Calu3 (cell line): ENCODE measurements at regions not wholly inside any gene's neighbourhood (a gene's known extent, or its start where the extent isn't known, plus 50 kb on each side); places are given as distances from the start of the nearest gene placed in this dataset.

Experiments
- BruUV-seq: library from RNA; stranded (reverse); fragments of 400-500 nt; replicated peaks from 2 replicates; lab custom pipeline; 2021; lab: Mats Ljungman, UMichigan
- CTCF ChIA-PET: fragments of 300-600 bp; sonication (Branson Sonifier 250); formaldehyde crosslinking; loops from one replicate; lab custom pipeline; 2022; ENCODE audit warnings: antibody characterized with exemption; lab: Charles Lee
- DNase-seq: peaks from one replicate; pipeline ENCODE4 v3.0.0; 2022
- H3K27ac Mint-ChIP-seq: one replicate; pipeline ENCODE4 v1.8.0; 2022; ENCODE audit warnings: mixed read lengths; ENCODE audit not compliant: unreplicated experiment
- H3K27me3 Mint-ChIP-seq: one replicate; pipeline ENCODE4 v1.8.0; 2022; ENCODE audit warnings: mixed read lengths; ENCODE audit not compliant: unreplicated experiment
- H3K36me3 Mint-ChIP-seq: one replicate; pipeline ENCODE4 v1.8.0; 2022; ENCODE audit warnings: mild to moderate bottlenecking, moderate library complexity, mixed read lengths; ENCODE audit not compliant: insufficient read depth, unreplicated experiment
- H3K4me1 Mint-ChIP-seq: one replicate; pipeline ENCODE4 v1.8.0; 2022; ENCODE audit warnings: mild to moderate bottlenecking, low read depth, mixed read lengths; ENCODE audit not compliant: unreplicated experiment
- H3K4me3 Mint-ChIP-seq: one replicate; pipeline ENCODE4 v1.8.0; 2022; ENCODE audit warnings: mild to moderate bottlenecking, low read depth, moderate library complexity, mixed read lengths; ENCODE audit not compliant: unreplicated experiment
- H3K9me3 Mint-ChIP-seq: one replicate; pipeline ENCODE4 v1.8.0; 2022; ENCODE audit warnings: low read depth, mixed read lengths; ENCODE audit not compliant: unreplicated experiment
- intact Hi-C: fragments of 100-400 bp; cut with micrococcal nuclease; formaldehyde crosslinking; loops from one replicate; pipeline ENCODE4 v1.10.0; 2022; ENCODE audit not compliant: unreplicated experiment
- TF ChIP-seq, protein P1 (sequence below): fragments of 200-600 bp; IDR thresholded peaks from one replicate; pipeline ENCODE4 v1.8.0; 2022; ENCODE audit warnings: antibody characterized with exemption; ENCODE audit not compliant: unreplicated experiment

DNA sequence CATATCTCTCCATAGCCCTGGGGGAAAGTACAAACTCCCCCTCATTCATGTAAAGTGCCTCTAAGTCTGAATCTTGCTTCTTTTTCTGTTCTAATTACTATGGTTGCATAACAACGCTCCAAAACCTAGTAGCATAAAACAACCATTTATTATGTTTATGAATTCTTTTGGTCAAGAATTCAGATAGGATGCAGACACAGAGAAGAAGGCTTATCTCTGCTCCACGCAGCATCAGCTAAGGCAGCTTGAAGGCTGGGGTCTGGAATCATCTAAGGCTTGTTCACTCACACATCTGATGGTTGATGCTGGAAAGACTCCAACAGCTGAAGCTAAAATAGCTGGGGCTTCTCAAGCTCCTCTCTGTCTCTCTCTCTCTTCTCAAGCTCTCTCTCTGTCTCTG is 564.5 kb downstream of the ZNF674 start:
- Mint-ChIP-seq H3K36me3 (no peaks in the 10 kb centered on the region), H3K9me3 (peaks cover 2% of the 10 kb centered on the region), H3K4me1 (no peaks in the 10 kb centered on the region), H3K4me3 (no peak overlapping the region), H3K27ac (no peak overlapping the region), H3K27me3 (no peaks in the 10 kb centered on the region)
- DNase-seq = no peak
- CTCF ChIA-PET = no interaction called here
- TF ChIP-seq, protein P1, sequence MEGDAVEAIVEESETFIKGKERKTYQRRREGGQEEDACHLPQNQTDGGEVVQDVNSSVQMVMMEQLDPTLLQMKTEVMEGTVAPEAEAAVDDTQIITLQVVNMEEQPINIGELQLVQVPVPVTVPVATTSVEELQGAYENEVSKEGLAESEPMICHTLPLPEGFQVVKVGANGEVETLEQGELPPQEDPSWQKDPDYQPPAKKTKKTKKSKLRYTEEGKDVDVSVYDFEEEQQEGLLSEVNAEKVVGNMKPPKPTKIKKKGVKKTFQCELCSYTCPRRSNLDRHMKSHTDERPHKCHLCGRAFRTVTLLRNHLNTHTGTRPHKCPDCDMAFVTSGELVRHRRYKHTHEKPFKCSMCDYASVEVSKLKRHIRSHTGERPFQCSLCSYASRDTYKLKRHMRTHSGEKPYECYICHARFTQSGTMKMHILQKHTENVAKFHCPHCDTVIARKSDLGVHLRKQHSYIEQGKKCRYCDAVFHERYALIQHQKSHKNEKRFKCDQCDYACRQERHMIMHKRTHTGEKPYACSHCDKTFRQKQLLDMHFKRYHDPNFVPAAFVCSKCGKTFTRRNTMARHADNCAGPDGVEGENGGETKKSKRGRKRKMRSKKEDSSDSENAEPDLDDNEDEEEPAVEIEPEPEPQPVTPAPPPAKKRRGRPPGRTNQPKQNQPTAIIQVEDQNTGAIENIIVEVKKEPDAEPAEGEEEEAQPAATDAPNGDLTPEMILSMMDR = no peak
- no TSS peak for BruUV-seq
- intact Hi-C loops = no loop called here

DNA sequence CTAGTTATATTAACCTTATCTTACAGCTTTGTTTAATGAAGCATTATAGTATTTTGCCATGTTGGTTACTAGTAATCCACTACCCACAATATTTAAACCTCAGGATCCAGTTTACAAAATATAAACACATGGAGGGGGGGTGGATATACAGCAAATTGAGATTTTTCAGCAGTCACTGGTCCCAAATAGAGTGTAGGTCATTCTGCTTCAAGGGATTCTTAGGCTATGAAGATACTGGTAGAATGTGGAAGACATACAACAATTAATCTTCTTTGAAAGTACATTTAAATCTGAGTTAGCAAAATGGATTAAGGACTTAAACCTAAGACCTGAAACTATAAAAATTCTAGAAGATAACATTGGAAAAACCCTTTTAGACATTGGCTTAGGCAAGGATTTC is 569.6 kb downstream of the ZNF674 start:
- Mint-ChIP-seq H3K27ac (no peak overlapping the region), H3K4me3 (no peak overlapping the region), H3K4me1 (no peaks in the 10 kb centered on the region), H3K27me3 (no peaks in the 10 kb centered on the region), H3K9me3 (peaks cover 2% of the 10 kb centered on the region), H3K36me3 (no peaks in the 10 kb centered on the region)
- CTCF ChIA-PET = no interaction called here
- TF ChIP-seq, protein P1 = no peak
- intact Hi-C loops = no loop called here
- DNase-seq = no peak
- no TSS peak for BruUV-seq

DNA sequence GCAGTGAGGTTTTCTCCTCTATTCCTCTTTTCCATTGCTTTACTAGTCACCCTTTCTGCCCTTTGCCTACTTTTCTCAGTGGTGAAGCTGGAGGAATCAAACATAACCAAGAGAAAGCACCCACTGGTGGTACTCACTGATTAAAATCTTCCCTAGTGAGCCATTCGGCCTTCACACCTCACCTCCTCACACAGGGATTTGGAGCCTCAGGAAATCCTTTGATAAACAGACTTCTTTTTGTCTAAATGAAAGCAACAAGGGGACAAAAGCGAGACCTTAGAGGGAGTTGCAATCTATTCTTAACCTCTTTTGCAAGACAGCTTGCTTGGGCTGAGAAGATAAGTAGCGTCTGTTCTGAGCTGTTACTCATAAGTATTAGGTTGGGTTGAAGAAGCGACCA is 572.6 kb downstream of the ZNF674 start:
- H3K27me3 Mint-ChIP-seq = no peaks in the 10 kb centered on the region
- intact Hi-C loops = no loop called here
- no peak for DNase-seq
- H3K27ac Mint-ChIP-seq = no peak overlapping the region
- CTCF ChIA-PET = no interaction called here
- no peaks in the 10 kb centered on the region for H3K36me3 Mint-ChIP-seq
- TF ChIP-seq, protein P1 = no peak
- no peak overlapping the region for H3K4me3 Mint-ChIP-seq
- no TSS peak for BruUV-seq
- H3K4me1 Mint-ChIP-seq = no peaks in the 10 kb centered on the region
- H3K9me3 Mint-ChIP-seq = peaks cover 2% of the 10 kb centered on the region

DNA sequence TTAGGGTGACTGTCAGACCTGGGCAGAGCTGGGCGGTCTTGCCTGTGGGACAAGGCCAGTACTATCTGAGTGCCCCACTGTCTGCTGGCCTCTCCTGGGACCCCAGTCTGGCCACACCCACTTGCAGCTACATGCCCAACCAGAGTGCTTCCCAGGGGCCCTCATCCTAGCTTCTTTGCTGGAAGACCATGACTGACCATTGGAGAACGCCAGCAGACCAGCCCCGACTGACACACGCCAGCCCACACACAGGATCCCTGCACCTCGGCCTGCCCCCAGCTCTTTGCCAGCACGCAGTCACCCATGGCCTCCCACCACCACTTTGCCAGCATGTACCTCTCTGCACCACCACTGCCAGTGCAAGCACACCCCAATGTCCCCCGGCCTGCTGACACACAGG is 585.7 kb downstream of the ZNF674 start:
- intact Hi-C loops = no loop called here
- TF ChIP-seq, protein P1 = no peak
- DNase-seq = no peak
- Mint-ChIP-seq H3K27me3 (no peaks in the 10 kb centered on the region), H3K4me3 (no peak overlapping the region), H3K9me3 (peaks cover 6% of the 10 kb centered on the region), H3K36me3 (no peaks in the 10 kb centered on the region), H3K27ac (no peak overlapping the region), H3K4me1 (no peaks in the 10 kb centered on the region)
- CTCF ChIA-PET = no interaction called here
- no TSS peak for BruUV-seq
